Naive thymus-derived CD4-positive, alpha-beta T cell (primary cell): ENCODE measurements at regions not wholly inside any gene's neighbourhood (a gene's known extent, or its start where the extent isn't known, plus 50 kb on each side); places are given as distances from the start of the nearest gene placed in this dataset.
"Not testable (repeated sequence)": the region's sequence is repeated elsewhere in the genome, so short reads cannot be mapped to it uniquely, and the experiment has no call there.

ENCODE experiments used
- ATAC-seq: fragments of 150-1000 bp; cut with Tn5 transposase; 2 replicates; pipeline ENCODE4 v1.10.0; 2021; ENCODE audit warnings: mild to moderate bottlenecking, moderate library complexity
- CTCF ChIA-PET: fragments of 350-600 bp; sonication (Branson Sonifier 250); formaldehyde crosslinking; loops from one replicate; lab custom pipeline; 2021; ENCODE audit warnings: antibody characterized with exemption; lab: Charles Lee
- POLR2A ChIA-PET: fragments of 350-600 bp; sonication (Branson Sonifier 250); formaldehyde crosslinking; loops from one replicate; lab custom pipeline; 2021; ENCODE audit warnings: antibody characterized with exemption, inconsistent platforms; lab: Charles Lee
- DNase-seq, 9 donors: peaks; one replicate each; pipeline versions ENCODE4 v3.0.0 to v3.0.0-alpha.2; 2020 to 2022; ENCODE audit warnings: mixed read lengths in 1 of 9
- H3K27ac ChIP-seq: one replicate; pipeline ENCODE4 v1.7.0; 2013; ENCODE audit warnings: mild to moderate bottlenecking, low read depth, low read length, moderate library complexity
- H3K27me3 ChIP-seq, 2 donors: one replicate each; pipeline ENCODE4 v1.7.0; 2013; ENCODE audit warnings: low read length in 2 of 2, mild to moderate bottlenecking in 2 of 2, moderate library complexity in 2 of 2; ENCODE audit not compliant: control insufficient read depth in 2 of 2, insufficient read depth in 2 of 2
- H3K36me3 ChIP-seq, 3 experiments: 1 replicate in 2 of 3; 2 replicates in 1 of 3; pipeline ENCODE4 v1.7.0; 2013; ENCODE audit warnings: low read length in 3 of 3, mild to moderate bottlenecking in 3 of 3, moderate library complexity in 1 of 3; ENCODE audit not compliant: insufficient read depth in 3 of 3, control insufficient read depth in 2 of 3
- H3K4me1 ChIP-seq, 2 donors: one replicate each; pipeline ENCODE4 v1.7.0; 2013; ENCODE audit warnings: low read length in 2 of 2, mild to moderate bottlenecking in 2 of 2, moderate library complexity in 1 of 2; ENCODE audit not compliant: control insufficient read depth in 2 of 2, insufficient read depth in 2 of 2
- H3K4me3 ChIP-seq: 2 replicates; pipeline ENCODE4 v1.7.0; 2013; ENCODE audit warnings: mild to moderate bottlenecking, low read length
- H3K9me3 ChIP-seq, 3 experiments: 1 replicate in 2 of 3; 2 replicates in 1 of 3; pipeline ENCODE4 v1.7.0; 2013; ENCODE audit warnings: low read length in 3 of 3; ENCODE audit not compliant: control insufficient read depth in 2 of 3
- H3K27ac Mint-ChIP-seq, 9 donors: one replicate each; pipeline ENCODE4 v1.8.0; 2020 to 2022; ENCODE audit warnings: mixed read lengths in 9 of 9, mild to moderate bottlenecking in 8 of 9, moderate library complexity in 5 of 9, inconsistent platforms in 2 of 9
- H3K27me3 Mint-ChIP-seq, 5 donors: one replicate each; pipeline ENCODE4 v1.8.0; 2021 to 2022; ENCODE audit warnings: mixed read lengths in 5 of 5, mild to moderate bottlenecking in 1 of 5
- H3K36me3 Mint-ChIP-seq, 5 donors: one replicate each; pipeline ENCODE4 v1.8.0; 2020 to 2022; ENCODE audit warnings: mixed read lengths in 5 of 5, mild to moderate bottlenecking in 3 of 5, inconsistent platforms in 1 of 5
- H3K4me1 Mint-ChIP-seq, 7 donors: one replicate each; pipeline ENCODE4 v1.8.0; 2020 to 2022; ENCODE audit warnings: mixed read lengths in 7 of 7, mild to moderate bottlenecking in 3 of 7, inconsistent platforms in 1 of 7
- H3K4me3 Mint-ChIP-seq, 10 donors: one replicate each; pipeline ENCODE4 v1.8.0; 2020 to 2022; ENCODE audit warnings: mild to moderate bottlenecking in 10 of 10, mixed read lengths in 10 of 10, moderate library complexity in 6 of 10, inconsistent platforms in 2 of 10
- H3K9me3 Mint-ChIP-seq, 11 donors: one replicate each; pipeline ENCODE4 v1.8.0; 2020 to 2022; ENCODE audit warnings: mixed read lengths in 11 of 11, mild to moderate bottlenecking in 4 of 11, inconsistent platforms in 1 of 11, moderate library complexity in 1 of 11
- intact Hi-C, 2 donors: fragments of 100-400 bp; cut with micrococcal nuclease; formaldehyde crosslinking; loops; one replicate each; pipeline ENCODE4 v1.15.1; 2023

- no peak for DNase-seq
- Histone ChIP-seq H3K4me1 (peaks cover 6 to 12% of the 10 kb centered on the region in 2 donors), H3K36me3 (no peaks in the 10 kb centered on the region), H3K9me3 (no peaks in the 10 kb centered on the region), H3K27me3 (no peaks in the 10 kb centered on the region), H3K4me3 (no peak overlapping the region), H3K27ac (no peak overlapping the region)
- POLR2A ChIA-PET, result no interaction called here
- H3K27me3 Mint-ChIP-seq, result peaks cover 0 to 6% (median 0%) of the 10 kb centered on the region in 5 donors
- peak overlapping the region in 3 of 9 donors; percentile 19 to 84 (median 51) for H3K27ac Mint-ChIP-seq
- peaks cover 0 to 16% (median 11%) of the 10 kb centered on the region in 7 donors for H3K4me1 Mint-ChIP-seq
- H3K4me3 Mint-ChIP-seq, result peak overlapping the region in 1 of 10 donors; percentile 63
- no peak for ATAC-seq
- CTCF ChIA-PET, result no interaction called here
- intact Hi-C loops, result loop anchor here in 1 of 2 donors (2.0 kb wide), 1 partner anchor 47 kb away; no protein-coding TSS in a partner anchor
- peaks cover 0 to 2% (median 0%) of the 10 kb centered on the region in 11 donors for H3K9me3 Mint-ChIP-seq
- no peaks in the 10 kb centered on the region for H3K36me3 Mint-ChIP-seq
Observed at GRCh38 chr22:44621401-44622146, 80.4 kb upstream of the PRR5 start.

DNA sequence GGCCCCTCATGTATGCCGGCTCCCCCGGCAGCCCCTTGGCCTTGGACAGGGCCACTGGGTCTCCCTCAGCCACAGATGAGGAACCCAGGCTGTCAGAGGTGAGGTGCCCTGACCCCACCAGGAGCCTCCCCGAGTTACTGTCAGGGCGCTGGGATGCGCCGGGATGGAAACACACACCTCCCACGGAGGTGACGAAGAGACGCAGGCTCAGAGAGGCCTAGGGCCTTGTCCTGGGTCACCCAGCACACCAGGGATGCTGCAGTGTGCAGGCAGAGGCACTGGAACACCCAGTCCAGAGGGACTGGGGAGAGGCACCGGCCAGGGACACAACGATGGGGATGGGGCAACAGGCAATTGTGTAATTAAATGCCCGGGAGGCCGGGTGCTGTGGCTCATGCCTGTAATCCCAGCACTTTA is 81.2 kb upstream of the PRR5 start:
- no peak overlapping the region for H3K4me3 ChIP-seq

DNA sequence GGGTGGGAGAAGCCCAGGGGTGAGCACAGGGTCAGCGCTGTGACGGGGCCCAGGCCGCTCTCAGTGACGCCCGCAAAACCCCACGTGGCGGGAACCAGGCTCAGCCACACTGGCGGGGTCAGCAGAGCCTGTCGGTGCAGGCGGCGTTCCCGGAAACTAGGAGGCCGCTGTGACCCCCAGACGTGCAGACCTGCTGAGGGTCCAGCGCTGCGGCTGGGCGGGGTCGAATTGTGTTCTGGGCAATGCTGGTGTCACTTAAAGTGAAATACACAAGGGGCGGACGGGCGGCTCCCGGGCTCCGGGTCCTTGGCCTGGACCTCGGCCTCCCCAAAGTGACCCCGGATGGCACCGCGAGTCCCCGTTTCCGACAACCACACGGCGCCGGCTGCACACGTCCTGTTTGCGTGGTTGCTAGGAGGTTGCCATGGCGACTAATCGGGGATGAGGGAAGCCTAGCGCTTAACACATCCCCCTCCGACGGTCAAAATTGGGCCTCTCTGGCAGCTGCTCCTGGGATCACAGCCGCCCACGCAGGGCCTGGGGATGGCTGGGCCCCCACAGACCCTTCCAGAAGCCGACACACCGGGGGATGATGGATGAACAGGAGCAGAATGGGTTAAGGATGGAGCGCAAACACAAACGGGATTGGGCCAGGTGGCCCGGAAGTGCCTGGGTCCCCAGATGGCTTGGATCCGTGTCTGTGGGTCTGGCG is 81.7 kb upstream of the PRR5 start:
- H3K27ac Mint-ChIP-seq, result peak overlapping the region in 2 of 9 donors; percentile 87 to 97
- no peak overlapping the region for H3K4me3 ChIP-seq

More for the DNA sequence above, 81.2 kb upstream of the PRR5 start:
- H3K27ac ChIP-seq, result peak overlapping the region; percentile 44
- Mint-ChIP-seq H3K27ac (peak overlapping the region in 2 of 9 donors; percentile 28), H3K9me3 (peaks cover 0 to 2% (median 0%) of the 10 kb centered on the region in 11 donors), H3K27me3 (peaks cover 0 to 4% (median 0%) of the 10 kb centered on the region in 5 donors), H3K4me1 (peaks cover 0 to 10% (median 6%) of the 10 kb centered on the region in 7 donors), H3K4me3 (peak overlapping the region in 1 of 10 donors; percentile 10), H3K36me3 (no peaks in the 10 kb centered on the region)
- CTCF ChIA-PET, result no interaction called here
- H3K27me3 ChIP-seq, result no peaks in the 10 kb centered on the region
- POLR2A ChIA-PET, result no interaction called here
- intact Hi-C loops, result loop anchor here (1.0 to 2.0 kb wide), 2 partner anchors 48 to 440 kb away; no protein-coding TSS in a partner anchor
- no peaks in the 10 kb centered on the region for H3K36me3 ChIP-seq
- no peaks in the 10 kb centered on the region for H3K9me3 ChIP-seq
- peak; percentile 2 for ATAC-seq
- H3K4me1 ChIP-seq, result peaks cover 6 to 12% of the 10 kb centered on the region in 2 donors
- DNase-seq, result no peak

DNA sequence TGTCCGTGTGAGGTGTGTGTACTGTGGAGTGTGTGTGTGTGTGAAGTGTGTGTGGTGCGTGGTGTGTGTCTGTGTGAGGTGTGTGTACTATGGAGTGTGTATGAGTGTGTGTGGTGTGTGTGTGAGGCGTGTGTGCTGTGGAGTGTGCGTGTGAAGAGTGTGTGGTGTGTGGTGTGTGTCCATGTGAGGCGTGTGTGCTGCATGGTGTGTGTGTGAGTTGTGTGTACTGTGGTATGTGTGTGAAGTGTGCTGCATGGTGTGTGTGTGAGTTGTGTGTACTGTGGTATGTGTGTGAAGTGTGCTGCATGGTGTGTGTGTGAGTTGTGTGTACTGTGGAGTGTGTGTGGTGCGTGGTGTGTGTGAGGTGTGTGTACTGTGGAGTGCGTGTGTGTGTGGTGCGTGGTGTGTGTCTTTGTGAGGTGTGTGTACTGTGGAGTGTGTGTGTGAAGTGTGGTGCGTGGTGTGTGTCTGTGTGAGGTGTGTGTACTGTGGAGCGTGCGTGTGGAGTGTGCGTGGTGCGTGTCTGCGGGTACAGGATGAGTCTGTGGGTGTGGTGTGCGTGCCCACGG is 82.4 kb upstream of the PRR5 start:
- ATAC-seq, H3K4me3 ChIP-seq, CTCF ChIA-PET: not testable (repeated sequence)

More for the DNA sequence above, 81.7 kb upstream of the PRR5 start:
- Mint-ChIP-seq H3K4me3 (no peak overlapping the region), H3K36me3 (no peaks in the 10 kb centered on the region), H3K4me1 (peaks cover 0 to 10% (median 6%) of the 10 kb centered on the region in 7 donors), H3K27me3 (peaks cover 0 to 4% (median 0%) of the 10 kb centered on the region in 5 donors), H3K9me3 (peaks cover 0 to 5% (median 0%) of the 10 kb centered on the region in 11 donors)
- peak; percentile 68 to 90 (median 83) for DNase-seq
- CTCF ChIA-PET, result no interaction called here
- Histone ChIP-seq H3K27me3 (no peaks in the 10 kb centered on the region), H3K27ac (peak overlapping the region; percentile 44), H3K4me1 (peaks cover 6 to 12% of the 10 kb centered on the region in 2 donors), H3K9me3 (peaks cover 0 to 3% (median 0%) of the 10 kb centered on the region in 3 experiments), H3K36me3 (no peaks in the 10 kb centered on the region)
- POLR2A ChIA-PET, result no interaction called here
- intact Hi-C loops, result loop anchor here (1.0 to 2.0 kb wide), 2 partner anchors 49 to 439 kb away; no protein-coding TSS in a partner anchor
- ATAC-seq, result peak; percentile 88

GRCh38 chr22:44618910-44619309 is 83.1 kb upstream of the PRR5 start:
- H3K4me3 ChIP-seq, H3K27ac Mint-ChIP-seq, DNase-seq, POLR2A ChIA-PET, H3K27me3 ChIP-seq, CTCF ChIA-PET, H3K27ac ChIP-seq, H3K36me3 Mint-ChIP-seq, ATAC-seq, H3K27me3 Mint-ChIP-seq, intact Hi-C loops, H3K4me3 Mint-ChIP-seq, H3K36me3 ChIP-seq: not testable (repeated sequence)
- peaks cover 6 to 12% of the 10 kb centered on the region in 2 donors for H3K4me1 ChIP-seq
- H3K9me3 Mint-ChIP-seq, result peaks cover 0 to 17% (median 6%) of the 10 kb centered on the region in 11 donors
- peaks cover 0 to 10% (median 6%) of the 10 kb centered on the region in 7 donors for H3K4me1 Mint-ChIP-seq
- H3K9me3 ChIP-seq, result peaks cover 0 to 16% (median 0%) of the 10 kb centered on the region in 3 experiments

More for the DNA sequence above, 82.4 kb upstream of the PRR5 start:
- H3K36me3 ChIP-seq, H3K4me3 Mint-ChIP-seq, H3K36me3 Mint-ChIP-seq, H3K27ac Mint-ChIP-seq, H3K27ac ChIP-seq, DNase-seq, H3K9me3 ChIP-seq, H3K9me3 Mint-ChIP-seq, H3K27me3 ChIP-seq, H3K27me3 Mint-ChIP-seq, POLR2A ChIA-PET: not testable (repeated sequence)
- intact Hi-C loops, result loop anchor here (1.0 to 2.0 kb wide), 2 partner anchors 49 to 438 kb away; no protein-coding TSS in a partner anchor
- H3K4me1 Mint-ChIP-seq, result peaks cover 0 to 10% (median 6%) of the 10 kb centered on the region in 7 donors
- peaks cover 6 to 12% of the 10 kb centered on the region in 2 donors for H3K4me1 ChIP-seq

- POLR2A ChIA-PET, result no interaction called here
- ATAC-seq, result no peak
- H3K4me1 ChIP-seq, result peaks cover 6 to 12% of the 10 kb centered on the region in 2 donors
Observed at GRCh38 chr22:44618400-44618799, 83.6 kb upstream of the PRR5 start.

More at GRCh38 chr22:44618400-44618799, 83.6 kb upstream of the PRR5 start:
- Histone ChIP-seq H3K4me3 (no peak overlapping the region), H3K27ac (no peak overlapping the region), H3K27me3 (no peaks in the 10 kb centered on the region), H3K36me3 (no peaks in the 10 kb centered on the region), H3K9me3 (peaks cover 0 to 19% (median 0%) of the 10 kb centered on the region in 3 experiments)
- Mint-ChIP-seq H3K27ac (no peak overlapping the region), H3K4me3 (no peak overlapping the region), H3K9me3 (peaks cover 0 to 22% (median 7%) of the 10 kb centered on the region in 11 donors), H3K36me3 (no peaks in the 10 kb centered on the region), H3K27me3 (peaks cover 0 to 3% (median 0%) of the 10 kb centered on the region in 5 donors), H3K4me1 (peaks cover 0 to 9% (median 6%) of the 10 kb centered on the region in 7 donors)
- no peak for DNase-seq
- intact Hi-C loops, result no loop called here
- CTCF ChIA-PET, result no interaction called here
